ENCODE measurements at regions not wholly inside any gene's neighbourhood (a gene's known extent, or its start where the extent isn't known, plus 50 kb on each side); places are given as distances from the start of the nearest gene placed in this dataset.
"Not testable (repeated sequence)": the region's sequence is repeated elsewhere in the genome, so short reads cannot be mapped to it uniquely, and the experiment has no call there.

GRCh38 chr6:141492521-141493284 is 640.0 kb upstream of the GJE1 start:
- no peak for DNase-seq (ENCODE audit: low spot score)

- no peak for DNase-seq (ENCODE audit: low spot score)
Measured at GRCh38 chr6:141491684-141492083, 641.0 kb upstream of the GJE1 start.

DNA sequence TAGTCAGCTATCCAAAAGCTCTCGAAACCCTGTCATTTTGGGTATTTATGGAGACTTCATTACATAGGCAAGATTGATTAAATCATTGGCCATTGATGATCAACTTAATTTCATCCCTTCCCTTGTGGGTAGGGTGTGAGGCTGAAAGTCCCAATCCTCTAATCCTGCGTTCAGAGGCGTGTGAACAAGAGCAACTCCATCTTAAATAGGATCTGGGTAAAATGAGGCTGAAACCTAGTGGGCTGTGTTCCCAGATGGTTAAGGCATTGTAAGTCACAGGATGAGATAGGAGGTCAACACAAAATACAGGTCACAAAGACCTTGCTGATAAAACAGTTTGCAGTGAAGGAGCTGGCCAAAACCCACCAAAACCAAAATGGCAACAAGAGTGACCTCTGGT is 641.7 kb upstream of the GJE1 start:
- no peak for DNase-seq (ENCODE audit: low spot score)

DNA sequence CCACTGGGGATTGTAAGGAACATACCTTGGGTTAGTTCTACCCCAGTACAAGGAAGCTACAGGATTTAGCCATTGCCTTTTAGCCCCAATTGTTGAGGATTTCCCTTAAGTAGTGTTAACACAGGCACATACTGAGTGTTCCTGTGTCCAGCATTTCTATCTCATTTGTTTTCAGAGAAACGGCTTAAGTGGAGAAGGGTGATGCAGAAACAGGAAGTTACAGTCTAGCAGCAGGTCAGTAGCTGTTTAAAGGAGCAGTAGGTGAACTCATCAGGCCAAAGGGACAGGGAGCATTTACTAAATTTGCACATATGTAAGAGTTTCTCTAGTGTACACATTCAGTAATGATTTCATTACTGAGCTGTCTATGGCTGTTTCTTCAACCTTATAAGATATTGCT is 644.2 kb upstream of the GJE1 start:
- DNase-seq (ENCODE audit: low spot score): no peak

GRCh38 chr6:141486942-141487341 is 645.8 kb upstream of the GJE1 start:
- DNase-seq (ENCODE audit: low spot score): no peak

DNA sequence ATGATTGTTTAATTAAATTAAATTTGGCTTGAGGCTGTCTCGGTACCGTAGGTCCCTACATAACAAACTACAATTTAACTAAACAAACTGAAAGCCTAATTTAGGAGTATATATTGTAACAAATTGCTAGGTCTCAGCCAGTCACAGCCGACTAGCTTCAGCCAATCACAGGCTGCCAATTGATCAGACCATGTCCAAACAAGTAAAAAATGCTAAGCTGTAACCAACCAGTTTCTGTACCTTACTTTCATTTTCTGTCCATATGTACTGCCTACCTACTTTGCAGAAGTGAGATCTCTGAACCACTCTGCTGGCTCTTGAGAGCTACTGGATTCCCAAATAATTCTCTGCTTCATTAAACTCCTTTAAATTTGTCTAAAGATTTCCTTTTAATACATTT is 648.0 kb upstream of the GJE1 start:
- DNase-seq (ENCODE audit: low spot score): peak; percentile 27

DNA sequence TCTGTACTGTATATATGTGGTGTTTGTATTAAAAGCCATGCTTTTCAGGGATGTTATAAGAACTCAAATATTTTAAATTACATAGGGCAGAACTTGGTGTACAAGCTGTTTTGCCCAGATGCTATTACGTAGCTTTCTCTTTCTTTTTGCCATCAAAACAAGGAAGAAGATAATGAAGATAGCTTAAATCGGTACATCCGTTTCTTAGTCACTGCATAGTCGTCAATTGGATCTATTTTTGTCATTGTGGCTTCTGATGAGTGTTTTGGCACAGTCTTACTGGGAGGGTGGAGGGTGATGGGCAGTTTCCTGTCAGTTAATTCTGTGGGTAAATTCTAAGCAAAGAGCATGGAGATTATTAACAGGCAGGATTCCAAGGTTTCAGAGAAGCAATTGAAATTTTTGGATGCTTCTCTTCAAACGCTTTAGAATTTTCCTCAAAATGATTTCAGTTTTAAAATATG is 649.1 kb upstream of the GJE1 start:
- DNase-seq (ENCODE audit: low spot score): peak; percentile 49

- DNase-seq (ENCODE audit: low spot score): no peak
Measured at GRCh38 chr6:141482796-141483597, 649.7 kb upstream of the GJE1 start.

DNA sequence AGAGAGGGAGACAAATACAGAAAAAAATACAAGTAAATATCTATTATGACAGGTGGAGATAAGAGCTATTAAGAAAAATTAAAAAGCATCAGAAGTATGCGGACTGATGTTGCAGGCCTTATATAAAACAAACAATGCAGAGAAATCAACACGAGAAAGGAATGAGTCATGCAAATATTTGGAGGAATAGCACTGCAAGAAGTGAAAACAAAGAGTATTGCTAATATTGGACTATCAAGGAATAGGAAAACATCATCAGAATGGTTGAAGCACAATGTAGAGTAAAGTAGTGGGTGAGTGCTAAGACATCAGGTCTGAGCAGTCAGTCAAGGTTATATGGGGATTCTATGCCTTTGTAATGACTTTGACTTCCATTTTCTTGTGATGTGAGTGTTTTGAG is 657.5 kb upstream of the GJE1 start:
- DNase-seq (ENCODE audit: low spot score): no peak

DNA sequence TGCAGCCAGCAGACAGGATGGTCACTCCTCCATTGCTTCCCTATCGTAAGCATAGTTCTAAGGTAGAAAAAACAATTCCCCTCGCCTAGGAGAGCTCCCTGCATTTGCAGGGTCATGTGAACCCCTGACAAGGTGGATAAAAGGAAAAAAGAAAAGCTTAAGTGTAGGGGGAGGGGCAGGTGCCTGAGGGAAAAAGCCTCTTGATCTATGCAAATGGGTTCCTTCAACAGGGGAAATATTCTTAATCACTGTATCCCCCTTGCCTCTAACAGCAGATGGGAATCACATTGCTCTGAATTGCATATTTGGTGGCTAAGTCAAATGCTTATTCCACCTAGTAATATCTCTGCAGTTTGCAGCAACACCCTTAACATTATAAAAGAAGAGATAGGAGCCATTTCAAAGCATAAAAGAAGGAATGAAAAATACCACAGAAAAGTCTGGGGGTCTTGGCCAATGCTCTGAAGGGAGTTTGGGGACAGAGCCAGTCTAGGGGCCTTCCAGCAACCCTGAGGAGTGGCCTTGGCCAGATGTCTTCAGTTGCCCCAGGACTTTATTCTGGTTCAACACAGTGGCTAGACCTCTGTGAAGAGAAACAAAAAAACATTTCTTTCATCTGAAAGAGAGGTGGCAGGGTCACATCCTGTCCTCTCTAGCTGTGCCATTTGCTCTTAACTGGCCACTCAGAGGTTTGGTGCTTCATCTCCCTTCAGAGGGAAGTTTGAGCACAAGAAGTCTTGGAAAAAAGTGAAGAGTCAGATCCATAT is 660.4 kb upstream of the GJE1 start:
- DNase-seq (ENCODE audit: low spot score): no peak

DNA sequence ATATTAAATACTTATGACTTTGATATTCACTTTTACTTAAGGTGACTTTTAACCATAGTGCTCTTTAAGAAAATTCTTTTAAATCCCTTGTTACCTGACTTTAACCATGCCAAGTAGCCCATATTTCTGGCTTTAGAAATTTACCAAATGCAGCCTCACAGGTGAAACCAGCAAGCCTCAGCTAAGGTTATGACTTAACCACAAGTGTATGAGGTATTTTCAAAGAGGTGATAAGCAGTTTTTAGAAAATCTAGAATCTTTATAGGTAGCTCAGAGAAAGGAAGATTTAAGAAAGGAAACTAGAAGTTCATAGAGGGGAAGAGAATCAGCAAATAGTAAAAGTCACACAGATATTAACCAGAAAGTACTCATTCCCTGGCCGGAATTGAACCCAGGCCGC is 661.9 kb upstream of the GJE1 start:
- no peak for DNase-seq (ENCODE audit: low spot score)

DNA sequence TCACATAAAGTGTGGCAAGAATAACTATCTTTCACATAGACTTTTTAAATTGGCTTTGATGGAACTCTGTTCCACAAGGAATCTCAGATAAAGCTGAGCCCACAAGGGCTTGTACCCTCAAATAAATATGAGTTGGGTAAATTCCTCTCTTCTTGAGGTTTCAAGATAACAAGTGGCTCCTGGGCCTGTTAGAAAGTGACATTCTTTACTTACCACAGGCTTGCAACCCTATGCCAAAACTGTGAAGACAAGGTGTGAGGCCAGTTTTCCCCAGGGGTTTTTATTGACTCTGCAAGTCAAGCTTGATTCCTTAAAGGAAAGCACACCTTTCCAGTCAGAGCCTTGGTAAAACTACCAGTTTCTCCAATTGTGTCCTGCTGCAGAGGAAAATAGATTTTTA is 664.8 kb upstream of the GJE1 start:
- no peak for DNase-seq (ENCODE audit: low spot score)

- no peak for DNase-seq (ENCODE audit: low spot score)
Measured at GRCh38 chr6:141467041-141467440, 665.7 kb upstream of the GJE1 start.

DNA sequence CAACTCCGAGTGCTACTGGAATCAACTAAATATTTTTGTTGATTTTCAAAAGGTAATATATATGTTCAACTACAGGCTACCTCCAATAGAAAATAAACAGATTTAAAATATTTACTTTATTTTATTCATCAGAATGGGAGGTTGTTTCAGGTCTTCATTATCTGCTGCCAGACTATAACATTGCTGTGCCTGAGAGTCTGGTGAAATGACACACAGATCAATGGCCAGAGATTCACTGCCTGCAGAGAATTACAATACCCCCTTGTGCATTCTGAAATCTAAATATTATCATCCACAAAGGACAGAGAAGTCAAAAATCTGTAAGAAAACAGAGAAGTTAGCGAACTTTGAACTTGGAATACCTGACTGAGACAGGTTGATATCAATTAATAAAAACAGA is 667.8 kb upstream of the GJE1 start:
- DNase-seq (ENCODE audit: low spot score): no peak

GRCh38 chr6:141464490-141464889 is 668.2 kb upstream of the GJE1 start:
- DNase-seq (ENCODE audit: low spot score): peak; percentile 35

DNA sequence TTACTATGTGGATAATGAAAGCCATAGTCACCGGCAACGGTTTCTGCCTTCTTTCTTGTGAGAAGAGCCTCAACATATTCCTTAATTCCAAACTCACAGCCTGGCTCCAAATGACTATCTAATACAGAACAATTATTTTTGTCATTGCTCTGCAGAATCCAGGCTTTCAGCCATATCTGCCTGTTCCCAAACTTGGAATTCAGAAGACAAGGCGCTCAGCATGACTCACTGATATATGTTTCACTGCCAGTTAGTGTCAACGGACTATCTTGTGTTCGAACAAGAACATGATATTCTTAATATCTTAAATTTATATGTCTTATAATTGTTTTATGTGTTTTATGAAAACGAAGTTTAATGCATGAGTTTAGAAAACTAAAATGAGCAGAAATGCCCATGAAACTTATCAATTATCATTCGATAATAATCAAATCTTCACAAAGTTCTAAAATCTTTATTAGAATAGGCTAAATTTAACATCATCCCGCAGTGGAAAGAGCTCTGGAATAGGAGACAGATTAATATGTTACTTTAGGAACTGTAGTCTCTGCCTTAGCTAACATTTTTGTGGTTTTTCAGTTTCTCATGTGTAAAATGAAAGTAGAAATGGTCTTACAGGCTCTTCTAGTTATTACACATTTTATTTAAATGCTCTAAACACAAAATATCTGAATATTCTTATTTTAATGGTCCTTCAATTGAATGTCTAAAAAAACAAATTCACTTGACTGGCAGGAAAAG is 669.3 kb upstream of the GJE1 start:
- DNase-seq (ENCODE audit: low spot score): peak; percentile 34

- no peak for DNase-seq (ENCODE audit: low spot score)
Measured at GRCh38 chr6:141460743-141461484, 671.8 kb upstream of the GJE1 start.

GRCh38 chr6:141460245-141460644 is 672.5 kb upstream of the GJE1 start:
- not testable (repeated sequence) for DNase-seq (ENCODE audit: low spot score)

DNA sequence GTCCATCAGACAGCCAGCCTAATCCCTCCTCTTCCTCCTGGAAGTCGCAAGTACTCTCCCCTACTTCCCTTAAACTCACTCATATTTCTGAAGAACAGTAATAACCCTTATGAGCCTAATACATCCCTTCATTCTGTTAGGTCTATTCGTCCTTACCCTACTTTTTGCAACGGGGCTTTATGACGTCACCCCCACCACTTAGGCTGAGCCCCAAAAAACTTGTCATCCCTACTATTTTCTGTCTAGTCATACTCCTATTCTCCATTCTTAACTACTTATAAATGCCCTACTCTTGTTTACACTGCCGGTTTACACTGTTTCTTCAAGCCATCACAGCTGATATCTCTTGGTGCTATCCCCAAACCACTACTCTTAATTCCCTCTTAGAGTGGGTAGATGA is 674.7 kb upstream of the GJE1 start:
- DNase-seq (ENCODE audit: low spot score): not testable (repeated sequence)

- DNase-seq (ENCODE audit: low spot score): no peak
Measured at GRCh38 chr6:141452354-141452686, 680.4 kb upstream of the GJE1 start.
